ENCODE measurements at regions not wholly inside any gene's neighbourhood (a gene's known extent, or its start where the extent isn't known, plus 50 kb on each side); places are given as distances from the start of the nearest gene placed in this dataset.
"Not testable (repeated sequence)": the region's sequence is repeated elsewhere in the genome, so short reads cannot be mapped to it uniquely, and the experiment has no call there.

DNA sequence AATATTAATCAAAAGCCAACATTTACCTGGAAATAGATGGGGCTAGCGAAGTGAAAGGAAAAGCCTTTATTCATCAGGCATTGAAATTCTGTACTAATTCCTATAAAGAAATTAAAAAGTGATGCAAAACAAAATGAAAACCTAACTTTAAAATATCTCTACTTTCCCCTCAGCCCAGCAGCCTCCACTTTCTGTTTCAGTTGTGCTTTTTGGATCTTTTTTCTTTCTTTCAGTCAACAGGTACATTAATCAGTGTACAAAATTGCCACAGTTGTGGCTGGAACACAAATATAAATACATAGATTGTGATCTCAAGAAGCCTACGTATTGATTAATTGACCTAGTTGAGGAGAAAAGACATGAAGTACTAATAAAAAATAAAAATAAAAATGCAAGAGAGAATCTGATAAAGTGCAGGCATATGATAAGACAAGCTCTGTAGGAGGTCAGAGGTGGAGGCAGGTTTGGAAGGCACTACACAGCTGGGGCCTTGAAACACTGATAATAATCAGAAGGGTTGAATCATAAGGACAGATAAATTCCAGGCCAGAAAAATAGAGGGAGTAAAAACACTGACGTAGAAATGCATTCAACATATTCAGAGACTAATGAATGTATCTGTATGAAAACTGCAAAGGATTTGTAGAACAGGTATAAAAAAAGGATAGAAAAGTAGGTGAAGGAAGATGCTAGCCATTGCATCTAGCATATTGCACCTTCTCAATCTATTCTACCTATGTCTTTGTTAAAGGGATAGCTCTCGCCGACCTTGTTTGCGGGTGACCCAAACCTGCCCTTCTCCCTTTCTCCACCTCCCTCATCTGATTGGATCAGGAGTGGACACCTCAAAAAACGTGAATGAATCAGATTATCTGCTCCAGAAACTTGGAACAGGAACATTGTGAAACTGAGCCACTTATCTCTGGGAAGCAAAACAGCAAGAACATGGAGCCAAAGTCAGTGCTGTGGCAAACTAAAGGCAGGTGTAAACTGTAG is 607.8 kb upstream of the ADGRL2 start:
- POLR2A ChIA-PET, result no interaction called here
- CTCF ChIA-PET, result no interaction called here

- ChIA-PET CTCF (no interaction called here), POLR2A (no interaction called here)
These were observed 610.7 kb upstream of the ADGRL2 start for GRCh38 chr1:81190003-81190402.

DNA sequence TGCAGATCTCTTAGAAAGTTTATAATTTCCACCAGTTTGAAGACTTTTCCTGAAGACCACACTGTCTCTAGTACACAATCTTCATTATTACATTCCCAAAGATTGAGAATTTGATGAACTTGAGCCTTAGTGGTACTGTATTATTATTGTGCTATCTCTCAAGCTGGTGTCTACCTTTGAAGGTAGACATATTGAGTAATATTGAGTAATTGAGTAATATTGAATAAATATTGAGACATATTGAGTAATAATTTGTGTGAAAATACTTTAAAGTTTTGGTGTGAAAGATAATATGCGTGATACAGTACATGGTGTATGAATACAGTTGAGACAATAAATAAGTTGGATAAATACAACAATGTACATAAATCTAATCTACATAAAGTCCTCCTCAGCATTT is 613.1 kb upstream of the ADGRL2 start:
- ChIA-PET CTCF (no interaction called here), POLR2A (no interaction called here)

- ChIA-PET CTCF (no interaction called here), POLR2A (no interaction called here)
These were observed 614.5 kb upstream of the ADGRL2 start for GRCh38 chr1:81186261-81186660.

GRCh38 chr1:81183553-81183952 is 617.2 kb upstream of the ADGRL2 start:
- POLR2A ChIA-PET, result no interaction called here
- CTCF ChIA-PET, result no interaction called here

- ChIA-PET CTCF (no interaction called here), POLR2A (no interaction called here)
These were observed 617.7 kb upstream of the ADGRL2 start for GRCh38 chr1:81183051-81183450.

- CTCF ChIA-PET, result no interaction called here
These were observed 621.5 kb upstream of the ADGRL2 start for GRCh38 chr1:81179242-81179641.

DNA sequence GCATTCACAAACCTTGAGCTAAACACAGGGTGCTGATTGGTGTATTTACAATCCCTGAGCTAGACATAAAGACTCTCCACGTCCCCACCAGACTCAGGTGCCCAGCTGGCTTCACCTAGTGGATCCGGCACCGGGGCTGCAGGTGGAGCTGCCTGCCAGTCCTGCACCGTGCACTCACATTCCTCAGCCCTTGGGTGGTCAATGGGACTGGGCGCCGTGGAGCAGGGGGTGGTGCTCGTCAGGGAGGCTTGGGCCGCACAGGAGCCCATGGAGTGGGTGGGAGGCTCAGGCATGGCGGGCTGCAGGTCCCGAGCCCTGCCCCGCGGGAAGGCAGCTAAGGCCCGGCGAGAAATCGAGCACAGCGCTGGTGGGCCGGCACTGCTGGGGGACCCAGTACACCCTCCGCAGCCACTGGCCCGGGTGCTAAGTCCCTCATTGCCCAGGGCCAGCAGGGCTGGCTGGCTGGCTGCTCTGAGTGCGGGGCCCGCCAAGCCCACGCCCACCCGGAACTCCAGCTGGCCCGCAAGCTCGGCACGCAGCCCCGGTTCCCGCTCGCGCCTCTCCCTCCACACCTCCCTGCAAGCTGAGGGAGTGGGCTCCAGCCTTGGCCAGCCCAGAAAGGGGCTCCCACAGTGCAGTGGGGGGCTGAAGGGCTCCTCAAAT is 622.2 kb upstream of the ADGRL2 start:
- CTCF ChIA-PET, POLR2A ChIA-PET: not testable (repeated sequence)

More at GRCh38 chr1:81179242-81179641, 621.5 kb upstream of the ADGRL2 start:
- POLR2A ChIA-PET, result no interaction called here

DNA sequence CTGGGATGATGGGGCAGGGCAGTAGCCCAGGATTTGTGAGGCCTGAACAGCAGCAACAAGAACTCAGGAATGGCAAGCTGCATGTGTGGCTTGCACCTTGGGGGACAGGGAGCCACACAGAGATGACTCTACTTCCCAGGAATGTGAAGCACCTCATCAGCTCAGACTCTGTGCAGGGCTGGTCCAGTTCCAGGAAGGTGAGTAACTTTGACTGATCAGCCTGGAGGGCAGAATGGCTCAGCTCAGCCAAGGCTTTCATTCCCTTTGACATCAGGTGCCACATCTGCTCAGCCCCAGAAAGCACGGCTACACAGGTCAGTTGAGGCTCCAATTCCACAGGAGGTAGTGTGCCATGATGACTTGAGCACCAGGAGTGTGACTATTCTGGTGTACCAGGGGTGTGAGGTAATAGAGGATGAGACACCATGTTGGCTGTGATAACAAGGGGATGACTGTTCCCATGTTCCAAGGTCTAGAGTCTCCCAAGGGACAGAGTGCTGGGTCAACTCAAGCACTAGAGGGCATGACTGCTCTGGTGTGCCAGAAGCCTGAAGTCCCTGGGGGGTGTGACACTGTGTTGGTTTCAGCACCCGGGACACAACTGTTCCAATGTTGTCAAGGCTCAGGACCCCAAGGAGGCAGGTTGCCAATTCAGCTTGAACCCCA is 625.8 kb upstream of the ADGRL2 start:
- ChIA-PET CTCF (no interaction called here), POLR2A (no interaction called here)

- ChIA-PET POLR2A (no interaction called here), CTCF (no interaction called here)
These were observed 626.7 kb upstream of the ADGRL2 start for GRCh38 chr1:81174052-81174451.

GRCh38 chr1:81172483-81172882 is 628.3 kb upstream of the ADGRL2 start:
- POLR2A ChIA-PET, result no interaction called here
- CTCF ChIA-PET, result no interaction called here

GRCh38 chr1:81170721-81171120 is 630.0 kb upstream of the ADGRL2 start:
- POLR2A ChIA-PET, result no interaction called here
- CTCF ChIA-PET, result no interaction called here

GRCh38 chr1:81165963-81166362 is 634.8 kb upstream of the ADGRL2 start:
- CTCF ChIA-PET, result no interaction called here
- POLR2A ChIA-PET, result no interaction called here

DNA sequence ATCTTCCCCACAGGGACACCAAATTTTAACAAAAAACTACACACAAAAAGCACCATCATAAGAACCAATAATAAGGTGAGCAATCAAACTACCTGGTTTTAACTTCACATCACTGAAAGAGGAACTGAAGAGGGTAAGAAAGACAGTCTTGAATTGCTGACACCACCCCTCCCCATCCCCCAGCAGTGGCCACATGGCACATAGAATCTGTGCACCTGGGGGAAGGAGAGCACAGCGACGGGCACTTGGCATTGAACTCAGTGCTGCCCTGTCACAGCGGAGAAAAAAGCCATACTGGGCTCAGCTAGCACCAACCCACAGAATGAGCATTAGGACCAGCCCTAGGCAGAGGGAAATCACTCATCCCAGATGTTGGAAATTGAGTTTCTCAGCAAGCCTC is 640.0 kb upstream of the ADGRL2 start:
- ChIA-PET CTCF (interaction anchor here (0.6 kb wide), 1 partner anchor 630 kb away, joined by 3 read pairs; no protein-coding TSS in a partner anchor), POLR2A (no interaction called here)

- ChIA-PET POLR2A (no interaction called here), CTCF (no interaction called here)
These were observed 642.1 kb upstream of the ADGRL2 start for GRCh38 chr1:81158592-81158991.

- CTCF ChIA-PET, result no interaction called here
- POLR2A ChIA-PET, result no interaction called here
These were observed 643.0 kb upstream of the ADGRL2 start for GRCh38 chr1:81157686-81158085.

- CTCF ChIA-PET, result no interaction called here
These were observed 643.8 kb upstream of the ADGRL2 start for GRCh38 chr1:81156887-81157286.

DNA sequence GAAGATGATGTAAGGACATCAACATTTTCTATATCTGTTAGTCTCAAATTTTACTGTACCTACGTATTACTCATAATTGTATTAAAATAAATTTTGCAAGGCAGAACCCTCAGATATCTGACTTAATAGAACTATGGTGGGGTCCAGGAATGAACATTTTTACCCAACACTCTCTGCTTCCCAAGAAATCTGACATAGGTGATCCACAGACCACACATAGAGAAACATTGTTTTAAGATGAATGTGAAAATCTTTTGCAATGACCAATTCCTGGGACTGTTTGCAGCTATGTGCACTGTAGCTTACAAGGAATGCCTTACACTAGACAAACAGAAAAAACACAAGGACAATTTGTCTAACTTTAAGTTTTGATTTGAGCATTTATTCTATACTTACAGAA is 645.6 kb upstream of the ADGRL2 start:
- ChIA-PET CTCF (no interaction called here), POLR2A (no interaction called here)

More at GRCh38 chr1:81156887-81157286, 643.8 kb upstream of the ADGRL2 start:
- POLR2A ChIA-PET, result no interaction called here

DNA sequence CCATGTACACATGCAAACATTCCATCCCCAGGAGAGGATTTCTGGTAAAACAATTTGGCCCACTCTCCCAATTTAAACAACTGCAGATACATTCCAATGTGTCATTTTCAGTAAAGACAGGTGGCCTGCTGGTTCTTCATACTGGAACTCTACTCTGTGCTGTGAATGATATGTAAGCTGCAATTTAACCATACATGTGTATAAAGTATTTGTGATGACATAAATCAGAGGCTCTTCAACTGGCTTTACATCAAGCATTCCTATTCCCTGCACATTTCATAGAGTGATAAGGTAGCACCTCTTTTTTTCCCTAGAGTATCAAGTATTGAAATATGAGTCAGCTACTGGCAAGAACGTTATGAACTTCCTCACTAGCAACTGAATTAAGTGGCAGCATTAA is 649.5 kb upstream of the ADGRL2 start:
- ChIA-PET CTCF (no interaction called here), POLR2A (no interaction called here)

DNA sequence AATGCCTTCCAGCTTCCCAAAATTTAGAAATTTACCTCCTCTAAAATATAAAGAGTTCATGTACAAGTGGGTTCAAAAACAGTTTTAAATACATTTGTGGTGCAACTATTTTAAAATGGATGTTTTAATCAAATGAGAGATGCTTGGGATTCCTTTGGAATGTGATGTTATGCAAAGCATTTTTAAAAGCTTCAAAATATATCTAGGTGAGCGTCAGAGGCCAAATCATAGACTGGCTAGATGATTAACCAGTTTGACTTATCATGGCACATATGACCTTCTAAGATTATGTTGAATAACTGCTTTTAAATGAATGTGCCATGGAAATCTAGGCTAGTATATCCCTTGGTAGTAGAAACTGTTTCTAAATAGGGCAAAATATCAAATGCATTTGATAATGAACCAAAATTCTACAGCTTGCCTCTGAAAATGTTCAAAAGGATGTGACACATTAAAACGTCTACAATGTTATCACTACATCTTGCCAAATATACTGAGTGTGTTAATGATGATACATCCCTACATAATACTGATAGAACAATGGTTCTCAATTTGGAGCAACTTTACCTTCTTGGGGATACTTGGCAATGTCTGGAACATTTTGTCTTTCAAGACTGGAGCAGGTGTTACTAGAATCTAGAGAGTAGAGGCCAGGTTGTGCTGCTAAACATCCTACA is 650.9 kb upstream of the ADGRL2 start:
- POLR2A ChIA-PET, result no interaction called here
- CTCF ChIA-PET, result no interaction called here
